Spleen (tissue), 11 donors: ENCODE measurements at regions not wholly inside any gene's neighbourhood (a gene's known extent, or its start where the extent isn't known, plus 50 kb on each side); places are given as distances from the start of the nearest gene placed in this dataset.

Experiments
- DNase-seq: peaks from one replicate; pipeline ENCODE4 v3.0.0-alpha.2; 2020
- H3K27ac ChIP-seq, 8 donors: fragments of 200-600 bp; sonication (generic) in 7 of 8; 1 replicate in 4 of 8; 2 replicates in 4 of 8; pipeline versions ENCODE4 v1.5.0 to v1.8.0; 2016 to 2021; ENCODE audit warnings: inconsistent platforms in 4 of 8, mild to moderate bottlenecking in 4 of 8, moderate library complexity in 1 of 8
- H3K27me3 ChIP-seq, 7 donors: fragments of 200-600 bp; sonication (generic) in 6 of 7; replicated peaks in 1 of 7; 1 replicate in 4 of 7; 2 replicates in 3 of 7; pipeline versions ENCODE4 v1.5.0 to v1.8.0; 2016 to 2021; ENCODE audit warnings: inconsistent platforms in 3 of 7, mild to moderate bottlenecking in 1 of 7
- H3K36me3 ChIP-seq, 6 donors: fragments of 200-600 bp; sonication (generic) in 5 of 6; 1 replicate in 4 of 6; 2 replicates in 2 of 6; pipeline versions ENCODE4 v1.5.0 to v1.8.0; 2016 to 2021; ENCODE audit warnings: inconsistent platforms in 2 of 6
- H3K4me1 ChIP-seq, 6 donors: fragments of 200-600 bp; sonication (generic) in 5 of 6; 1 replicate in 3 of 6; 2 replicates in 3 of 6; pipeline versions ENCODE4 v1.5.0 to v1.8.0; 2016 to 2021; ENCODE audit warnings: inconsistent platforms in 3 of 6
- H3K4me3 ChIP-seq, 8 donors: fragments of 200-600 bp; sonication (generic) in 7 of 8; 1 replicate in 4 of 8; 2 replicates in 4 of 8; pipeline versions ENCODE4 v1.5.0 to v1.8.0; 2016 to 2021; ENCODE audit warnings: inconsistent platforms in 4 of 8, mild to moderate bottlenecking in 4 of 8, moderate library complexity in 2 of 8
- H3K9me3 ChIP-seq, 8 donors: fragments of 200-600 bp; sonication (generic) in 7 of 8; 1 replicate in 4 of 8; 2 replicates in 4 of 8; pipeline versions ENCODE4 v1.5.0 to v1.8.0; 2016 to 2021; ENCODE audit warnings: inconsistent platforms in 4 of 8
- POLR2A ChIP-seq, 3 donors: fragments of 450-650 bp; IDR thresholded peaks; one replicate each; pipeline ENCODE4 v1.5.1; 2017; ENCODE audit warnings: antibody characterized with exemption in 3 of 3, mild to moderate bottlenecking in 1 of 3
- POLR2AphosphoS5 ChIP-seq, 3 donors: sonication (generic); formaldehyde crosslinking; IDR thresholded peaks; one replicate each; pipeline ENCODE4 v1.5.1; 2017; ENCODE audit warnings: antibody characterized with exemption in 3 of 3
- WGBS, 5 donors: extraction: QIAGEN DNeasy Blood & Tissue Kit in 3 of 5; methylation state at CpG; one replicate each; pipeline versions ENCODE4 v1.1.5 to v1.1.7; 2013 to 2018; 5-methylcytosine and 5-hydroxymethylcytosine counted together
- intact Hi-C: fragments of 100-400 bp; cut with DNase I; formaldehyde crosslinking; loops from one replicate; pipeline ENCODE4 v1.15.0; 2023; ENCODE audit warnings: low total_unique reads
- TF ChIP-seq, protein P1 (sequence below), 11 experiments: fragments of 200-600 bp in 7 of 11; fragments of 450-650 bp in 4 of 11; sonication (generic) in 4 of 11; IDR thresholded peaks in 8 of 11; conservative IDR thresholded peaks in 3 of 11; 1 replicate in 7 of 11; 2 replicates in 4 of 11; pipeline versions ENCODE4 v1.4.0 to v1.8.0; 2016 to 2021; ENCODE audit warnings: antibody characterized with exemption in 11 of 11, inconsistent platforms in 4 of 11, mild to moderate bottlenecking in 1 of 11
- donor health status: healthy with polysubstance abuse.
- donor health status: DM: no; HTN: no; CAD: no; lungs with moderate emphysema.
- donor health status: DM: no; HTN: no; CAD: no.
- donor health status: Bipolar disorder and iron deficiency.
- donor health status: healthy.
- donor health status: DM: no; HTN: no; CAD: no.
- donor health status: DM: yes; HTN: yes; CAD: no.

DNA sequence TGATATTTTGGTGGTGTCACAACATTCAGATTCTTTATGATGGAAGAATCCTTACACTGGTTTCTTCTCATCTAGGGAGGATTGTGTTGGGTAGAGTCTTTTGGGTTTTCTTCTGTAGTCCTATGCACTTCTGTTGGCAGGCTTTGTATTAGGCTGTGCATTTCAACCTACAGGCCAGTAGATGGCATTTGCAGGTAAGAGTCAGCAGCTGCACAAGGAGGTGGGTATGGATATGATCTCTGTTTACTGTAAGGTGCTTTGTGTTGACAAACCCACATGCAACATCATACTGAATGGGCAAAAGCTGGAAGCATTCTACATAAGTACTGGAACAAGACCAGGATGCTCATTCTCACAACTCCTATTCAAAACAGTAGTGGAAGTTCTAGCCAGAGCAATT is 656.8 kb downstream of the METTL4 start:
- peaks cover 0 to 51% (median 37%) of the 10 kb centered on the region in 8 donors for H3K9me3 ChIP-seq
- no peak overlapping the region for H3K27ac ChIP-seq
- H3K36me3 ChIP-seq = no peaks in the 10 kb centered on the region
- TF ChIP-seq POLR2A (IDR thresholded peaks at IDR 0.05) = no peak
- TF ChIP-seq, protein P1, sequence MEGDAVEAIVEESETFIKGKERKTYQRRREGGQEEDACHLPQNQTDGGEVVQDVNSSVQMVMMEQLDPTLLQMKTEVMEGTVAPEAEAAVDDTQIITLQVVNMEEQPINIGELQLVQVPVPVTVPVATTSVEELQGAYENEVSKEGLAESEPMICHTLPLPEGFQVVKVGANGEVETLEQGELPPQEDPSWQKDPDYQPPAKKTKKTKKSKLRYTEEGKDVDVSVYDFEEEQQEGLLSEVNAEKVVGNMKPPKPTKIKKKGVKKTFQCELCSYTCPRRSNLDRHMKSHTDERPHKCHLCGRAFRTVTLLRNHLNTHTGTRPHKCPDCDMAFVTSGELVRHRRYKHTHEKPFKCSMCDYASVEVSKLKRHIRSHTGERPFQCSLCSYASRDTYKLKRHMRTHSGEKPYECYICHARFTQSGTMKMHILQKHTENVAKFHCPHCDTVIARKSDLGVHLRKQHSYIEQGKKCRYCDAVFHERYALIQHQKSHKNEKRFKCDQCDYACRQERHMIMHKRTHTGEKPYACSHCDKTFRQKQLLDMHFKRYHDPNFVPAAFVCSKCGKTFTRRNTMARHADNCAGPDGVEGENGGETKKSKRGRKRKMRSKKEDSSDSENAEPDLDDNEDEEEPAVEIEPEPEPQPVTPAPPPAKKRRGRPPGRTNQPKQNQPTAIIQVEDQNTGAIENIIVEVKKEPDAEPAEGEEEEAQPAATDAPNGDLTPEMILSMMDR (IDR thresholded peaks at IDR 0.05 in 8 of 11, conservative IDR thresholded peaks at IDR 0.05 in 3 of 11) = no peak
- no peak for TF ChIP-seq POLR2AphosphoS5 (IDR thresholded peaks at IDR 0.05)
- no peaks in the 10 kb centered on the region for H3K4me1 ChIP-seq
- intact Hi-C loops = no loop called here
- H3K4me3 ChIP-seq = no peak overlapping the region
- no peak for DNase-seq
- no peaks in the 10 kb centered on the region for H3K27me3 ChIP-seq

DNA sequence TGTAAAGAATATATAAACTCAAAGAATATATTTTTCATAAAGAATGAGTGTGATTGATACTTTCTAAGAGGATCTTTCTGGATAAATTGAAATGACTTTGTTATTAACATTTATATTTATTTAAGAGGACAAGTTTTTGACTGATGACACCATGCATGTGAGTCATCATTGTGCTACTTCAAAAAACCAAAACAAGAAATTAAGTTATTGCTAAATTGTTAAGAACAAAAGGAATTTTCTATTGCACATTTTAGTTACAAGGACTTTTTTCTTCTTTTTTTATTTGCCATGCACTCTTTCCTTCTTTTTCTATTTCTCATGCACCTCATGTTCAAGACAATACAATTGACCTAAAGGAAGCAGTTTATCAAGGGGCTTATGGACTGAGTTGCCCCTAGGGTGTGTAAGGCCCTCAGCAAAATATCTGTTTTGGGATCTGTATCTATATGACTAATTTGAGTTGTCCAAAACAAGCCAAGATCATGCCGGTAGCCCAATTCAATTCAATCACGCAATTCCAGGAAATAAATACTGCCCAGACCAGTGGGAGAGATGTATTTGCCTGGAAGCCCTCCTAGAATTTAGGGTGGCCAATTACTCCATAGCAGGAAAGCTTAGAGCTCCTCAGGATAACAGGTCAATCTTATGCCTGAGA is 654.3 kb downstream of the METTL4 start:
- H3K36me3 ChIP-seq = no peaks in the 10 kb centered on the region
- no peak overlapping the region for H3K27ac ChIP-seq
- no peak for DNase-seq
- H3K4me1 ChIP-seq = no peaks in the 10 kb centered on the region
- no peak overlapping the region for H3K4me3 ChIP-seq
- WGBS, 5 donors = 89 to 99% (median 92%) methylated on average over 2 of the region's 2 CpGs
- TF ChIP-seq, protein P1 (IDR thresholded peaks at IDR 0.05 in 8 of 11, conservative IDR thresholded peaks at IDR 0.05 in 3 of 11) = no peak
- TF ChIP-seq POLR2A (IDR thresholded peaks at IDR 0.05) (no peak), POLR2AphosphoS5 (IDR thresholded peaks at IDR 0.05) (no peak)
- no peaks in the 10 kb centered on the region for H3K27me3 ChIP-seq
- intact Hi-C loops = no loop called here
- peaks cover 0 to 34% (median 24%) of the 10 kb centered on the region in 8 donors for H3K9me3 ChIP-seq

DNA sequence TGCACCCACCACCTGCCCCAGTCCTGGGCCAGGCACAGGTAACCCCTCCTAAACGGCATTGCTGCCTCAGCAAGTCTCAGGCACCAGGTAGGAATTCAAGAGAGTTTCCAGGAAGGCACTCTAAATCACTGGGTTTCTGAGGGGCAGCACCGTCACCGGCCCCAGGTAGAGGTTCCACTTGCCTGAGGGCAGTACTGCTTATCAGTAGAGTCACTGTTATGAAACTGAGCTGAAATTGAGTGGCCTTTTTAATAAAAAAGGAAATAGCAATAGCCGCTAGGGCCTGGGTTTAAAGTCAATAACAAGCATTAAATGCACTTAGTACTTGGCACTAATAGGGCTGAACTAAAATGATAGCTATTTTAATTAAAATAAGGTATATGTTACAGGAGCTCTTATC is 653.7 kb downstream of the METTL4 start:
- Histone ChIP-seq H3K9me3 (peaks cover 0 to 33% (median 23%) of the 10 kb centered on the region in 8 donors), H3K36me3 (no peaks in the 10 kb centered on the region), H3K4me3 (no peak overlapping the region), H3K27ac (no peak overlapping the region), H3K4me1 (no peaks in the 10 kb centered on the region), H3K27me3 (no peaks in the 10 kb centered on the region)
- 87 to 95% (median 90%) methylated on average over 4 of the region's 4 CpGs for WGBS, 5 donors
- DNase-seq = no peak
- intact Hi-C loops = no loop called here
- TF ChIP-seq POLR2A (IDR thresholded peaks at IDR 0.05) (no peak), POLR2AphosphoS5 (IDR thresholded peaks at IDR 0.05) (no peak)
- TF ChIP-seq, protein P1 (IDR thresholded peaks at IDR 0.05 in 8 of 11, conservative IDR thresholded peaks at IDR 0.05 in 3 of 11) = no peak

DNA sequence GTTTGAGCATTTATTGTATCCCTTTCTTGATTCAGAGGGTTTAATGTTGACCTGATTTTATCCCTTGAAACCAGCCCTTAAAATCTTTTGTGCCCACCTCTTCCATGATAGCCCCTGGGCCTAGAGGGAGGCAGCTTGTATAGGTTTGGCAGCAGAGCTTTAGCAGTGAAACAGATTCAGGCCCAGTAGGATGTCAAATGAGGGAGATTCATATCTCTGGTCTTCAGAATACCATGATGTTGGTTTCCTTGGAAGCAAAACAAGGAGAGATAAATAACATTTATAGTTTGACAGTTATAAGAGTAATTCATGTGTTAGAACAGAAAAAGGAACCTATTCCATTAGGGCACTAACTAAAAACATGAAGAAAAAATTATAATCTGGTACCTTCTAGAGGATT is 649.2 kb downstream of the METTL4 start:
- Histone ChIP-seq H3K27me3 (no peaks in the 10 kb centered on the region), H3K9me3 (no peaks in the 10 kb centered on the region), H3K4me3 (no peak overlapping the region), H3K4me1 (no peaks in the 10 kb centered on the region), H3K36me3 (no peaks in the 10 kb centered on the region), H3K27ac (no peak overlapping the region)
- intact Hi-C loops = no loop called here
- TF ChIP-seq, protein P1 (IDR thresholded peaks at IDR 0.05 in 8 of 11, conservative IDR thresholded peaks at IDR 0.05 in 3 of 11) = no peak
- no peak for TF ChIP-seq POLR2A (IDR thresholded peaks at IDR 0.05)
- TF ChIP-seq POLR2AphosphoS5 (IDR thresholded peaks at IDR 0.05) = no peak
- DNase-seq = no peak
